Suppressor macrophage treated with lipopolysaccharide for 1 hour (primary cell): ENCODE measurements at regions not wholly inside any gene's neighbourhood (a gene's known extent, or its start where the extent isn't known, plus 50 kb on each side); places are given as distances from the start of the nearest gene placed in this dataset.

Experiments
- DNase-seq, 3 donors: peaks; one replicate each; pipeline ENCODE4 v3.0.0-alpha.2; 2020 to 2022

DNA sequence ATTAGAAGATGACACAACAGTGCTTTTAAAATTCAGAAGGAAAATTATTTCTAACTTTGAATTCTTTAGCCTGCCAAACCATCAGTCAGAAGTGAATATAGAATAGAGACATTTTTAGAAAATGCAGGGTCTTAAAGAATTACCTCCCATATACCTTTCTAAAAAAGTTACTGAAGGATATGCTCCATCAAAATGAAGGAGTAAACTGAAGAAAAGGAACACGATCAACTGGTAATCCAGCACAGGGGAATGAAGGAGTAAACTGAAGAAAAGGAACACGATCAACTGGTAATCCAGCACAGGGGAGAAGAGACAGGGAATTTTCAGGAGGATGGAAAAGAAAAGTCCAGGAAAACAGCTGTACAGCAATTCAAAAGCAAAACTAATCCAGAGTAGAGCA is 75.4 kb upstream of the LDLRAD3 start:
- no peak for DNase-seq

DNA sequence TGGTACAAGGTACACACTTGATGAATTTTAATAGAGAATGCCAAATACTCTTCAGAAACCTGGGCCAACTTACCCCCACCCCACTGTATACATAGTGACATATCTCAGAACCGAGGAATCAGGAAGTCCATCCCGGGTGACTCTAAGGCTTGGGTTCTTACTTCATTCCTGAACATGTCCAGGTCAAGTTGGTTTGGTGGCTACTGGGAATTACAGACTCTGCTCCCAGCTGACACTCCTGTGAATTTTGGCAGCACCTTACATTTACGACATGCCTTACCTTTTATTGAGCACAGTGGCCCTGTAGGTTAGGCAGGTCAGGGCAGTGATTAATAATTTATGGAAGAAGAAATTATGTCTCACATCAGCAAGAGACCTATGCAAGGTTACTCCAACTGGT is 70.1 kb upstream of the LDLRAD3 start:
- no peak for DNase-seq

DNA sequence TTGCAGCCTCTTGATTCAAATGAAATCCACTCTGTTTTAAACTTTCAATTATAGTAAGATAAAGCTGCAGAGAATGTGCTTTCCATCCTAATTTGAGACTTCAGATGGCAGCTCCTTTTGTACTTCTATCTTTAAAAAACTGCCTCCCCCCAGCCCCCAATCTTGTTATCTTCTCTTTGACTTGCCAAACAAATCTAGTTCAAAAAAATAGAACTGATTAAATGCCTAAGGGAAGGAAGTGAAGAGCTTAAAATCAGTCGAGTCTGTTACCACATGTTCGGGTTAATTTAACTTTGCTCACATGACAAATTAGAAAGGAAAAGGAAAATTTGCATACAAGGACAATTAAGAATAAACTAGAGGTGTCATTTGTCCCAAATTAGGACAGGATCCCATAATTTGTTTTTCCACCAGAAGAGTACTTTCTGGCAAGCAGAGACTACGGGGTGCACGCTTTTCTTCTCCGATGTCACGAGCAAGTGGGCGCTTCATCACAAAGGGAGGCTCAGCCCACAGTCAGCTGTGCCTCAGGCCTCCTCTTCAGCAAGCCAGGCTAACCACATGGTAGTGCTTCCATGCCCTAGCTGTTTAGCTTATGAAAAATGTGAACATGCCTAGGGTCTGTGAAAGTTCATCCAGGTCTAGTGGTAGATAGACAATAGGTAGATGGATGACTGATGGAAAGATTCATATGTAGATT is 69.0 kb upstream of the LDLRAD3 start:
- no peak for DNase-seq

DNA sequence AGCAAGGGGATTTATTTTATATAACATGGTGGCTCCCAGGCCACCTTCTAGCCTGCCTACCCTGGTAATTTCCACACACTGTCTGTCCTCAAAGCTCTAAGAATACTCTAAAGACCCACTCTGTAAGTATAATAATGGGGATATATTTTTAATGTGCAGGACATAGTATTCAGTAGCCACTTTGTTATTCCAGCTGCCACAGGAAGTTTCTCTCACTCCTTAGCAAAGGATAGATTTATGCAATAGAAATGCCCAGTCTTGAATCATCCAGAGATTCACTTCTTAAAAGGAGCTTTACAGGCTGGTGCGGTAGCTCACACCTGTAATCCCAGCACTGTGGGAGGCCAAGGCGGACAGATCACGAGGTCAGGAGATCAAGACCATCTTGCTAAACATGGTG is 68.4 kb upstream of the LDLRAD3 start:
- no peak for DNase-seq

DNA sequence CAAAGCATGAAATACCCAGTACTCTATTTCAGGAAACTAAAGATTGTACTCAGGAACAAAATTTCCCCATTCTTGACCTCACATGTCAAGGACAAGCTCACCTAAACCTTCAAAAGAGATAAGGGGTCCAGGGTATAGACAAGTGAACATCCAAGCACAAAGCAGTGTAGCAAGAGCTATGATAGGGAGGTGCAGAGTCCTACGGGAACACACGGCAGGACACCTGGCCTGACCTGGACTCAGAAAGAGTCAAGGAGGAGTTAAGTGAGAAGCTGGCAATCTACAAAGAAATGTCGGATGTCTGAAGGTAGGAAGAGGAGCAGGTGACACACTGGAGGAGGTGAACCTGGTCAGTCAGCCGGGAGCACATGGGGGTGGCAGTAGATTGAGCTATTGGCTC is 67.1 kb upstream of the LDLRAD3 start:
- DNase-seq: no peak

DNA sequence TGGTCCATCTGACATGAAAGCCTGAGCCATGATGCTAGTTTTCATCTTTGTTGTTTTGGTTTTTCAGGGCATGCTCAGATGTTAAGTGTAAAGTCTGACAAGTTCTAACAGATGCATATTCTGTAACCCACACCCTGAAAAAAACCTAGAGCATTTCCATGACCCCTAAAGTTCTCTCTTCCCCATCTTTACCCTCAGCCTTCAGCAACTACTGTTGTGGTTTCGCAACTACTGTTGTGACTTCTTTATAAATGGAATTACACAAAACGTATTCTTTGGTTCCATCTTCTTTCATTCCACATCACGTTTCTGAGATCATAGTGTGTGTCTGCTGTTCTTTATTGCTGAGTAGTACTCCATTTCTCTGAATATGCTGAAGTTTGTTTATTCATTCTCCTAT is 65.1 kb upstream of the LDLRAD3 start:
- DNase-seq: peak; percentile 25 to 51 (median 38)

DNA sequence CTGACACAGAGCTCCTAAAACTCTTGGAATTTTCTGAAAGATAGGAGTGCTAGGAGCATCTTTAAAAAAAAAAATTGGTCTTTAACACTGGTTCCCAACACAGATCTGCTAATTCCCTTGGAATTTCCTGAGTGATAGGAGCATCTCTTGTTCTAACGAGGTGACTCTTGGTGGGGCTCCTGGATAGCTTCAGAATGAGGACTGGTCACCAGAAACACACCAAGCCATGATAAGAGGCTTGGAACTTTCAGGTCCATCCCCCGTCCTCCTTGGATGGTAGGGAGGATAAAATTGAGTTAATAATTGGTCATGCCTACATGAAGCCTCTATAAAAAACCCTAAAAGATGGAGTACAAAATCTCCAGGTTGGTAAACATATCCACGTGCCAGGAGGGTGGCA is 64.5 kb upstream of the LDLRAD3 start:
- DNase-seq: no peak

DNA sequence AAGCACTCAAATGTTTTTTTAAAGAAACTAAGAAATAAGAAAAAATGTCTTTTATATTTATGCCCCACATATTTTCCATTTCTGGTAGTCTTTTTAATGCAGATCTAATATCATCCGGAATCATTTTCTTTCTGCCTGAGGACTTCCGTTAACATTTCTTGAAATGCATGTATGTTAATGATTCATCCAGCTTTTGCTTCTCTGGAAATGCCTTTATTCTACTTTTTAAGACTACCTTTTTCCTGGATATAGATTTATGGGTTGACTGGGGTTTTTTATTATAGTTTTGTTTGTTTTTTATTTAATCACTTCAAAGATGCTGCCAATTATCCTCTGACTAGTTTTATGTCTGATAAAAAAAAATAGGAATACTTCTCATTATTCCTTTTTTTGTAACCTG is 57.1 kb upstream of the LDLRAD3 start:
- DNase-seq: no peak

DNA sequence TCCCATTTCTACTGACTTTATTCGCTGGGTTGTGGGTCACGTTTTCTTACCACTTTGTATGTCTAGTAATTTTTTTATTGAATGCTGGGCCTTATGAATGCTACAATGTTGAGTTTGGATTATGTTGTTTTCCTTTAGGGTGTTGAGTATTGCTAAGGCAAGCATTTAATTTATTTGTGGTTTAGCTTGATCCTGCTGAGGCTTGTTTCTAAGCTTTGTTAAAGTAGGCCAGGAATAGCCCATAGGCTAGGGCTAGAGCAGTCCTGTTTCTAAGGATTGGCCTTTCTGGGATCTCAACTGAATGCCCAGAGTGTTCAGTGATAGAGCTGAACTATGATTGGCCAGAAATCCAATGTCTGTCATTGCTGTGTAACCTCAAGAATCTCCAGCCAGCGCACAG is 56.1 kb upstream of the LDLRAD3 start:
- no peak for DNase-seq

DNA sequence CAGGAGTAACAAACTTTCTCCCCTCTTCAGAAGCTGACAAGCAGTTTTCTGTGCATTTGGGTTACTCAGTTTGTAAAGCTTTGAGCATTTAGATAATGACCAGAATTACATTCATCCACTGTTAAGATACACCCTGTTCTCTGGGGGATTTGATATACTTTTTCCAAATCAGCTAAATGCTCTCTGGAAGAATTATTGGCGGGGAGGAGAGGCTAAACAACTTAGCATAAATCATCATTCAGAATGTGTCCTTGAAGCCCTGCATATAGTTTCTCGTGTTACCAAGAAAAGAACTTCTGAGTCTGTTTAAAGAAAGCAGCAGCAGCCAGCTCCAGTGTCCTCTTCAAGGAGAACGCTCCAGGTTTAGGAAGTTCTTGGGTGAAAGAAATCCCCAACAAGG is 54.9 kb upstream of the LDLRAD3 start:
- no peak for DNase-seq

DNA sequence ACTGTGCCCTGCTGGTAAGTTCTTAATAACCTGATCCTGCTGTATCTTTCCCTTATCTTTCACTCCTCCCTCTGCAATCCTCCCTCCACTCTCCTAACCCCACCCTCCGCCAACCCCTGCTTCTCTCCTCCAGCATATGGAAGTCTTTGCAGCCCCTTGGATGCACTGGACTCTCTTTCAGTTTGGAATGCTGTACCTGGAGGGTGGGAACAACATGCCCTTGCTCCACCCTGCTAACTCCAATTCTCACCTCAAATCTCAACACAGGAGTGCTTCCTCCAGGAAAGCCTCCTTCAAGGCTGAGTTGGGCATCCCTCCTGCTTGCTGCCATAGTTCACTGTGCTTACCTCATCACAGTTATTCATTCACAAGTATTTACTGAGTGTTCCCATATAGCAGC is 52.8 kb upstream of the LDLRAD3 start:
- DNase-seq: no peak

DNA sequence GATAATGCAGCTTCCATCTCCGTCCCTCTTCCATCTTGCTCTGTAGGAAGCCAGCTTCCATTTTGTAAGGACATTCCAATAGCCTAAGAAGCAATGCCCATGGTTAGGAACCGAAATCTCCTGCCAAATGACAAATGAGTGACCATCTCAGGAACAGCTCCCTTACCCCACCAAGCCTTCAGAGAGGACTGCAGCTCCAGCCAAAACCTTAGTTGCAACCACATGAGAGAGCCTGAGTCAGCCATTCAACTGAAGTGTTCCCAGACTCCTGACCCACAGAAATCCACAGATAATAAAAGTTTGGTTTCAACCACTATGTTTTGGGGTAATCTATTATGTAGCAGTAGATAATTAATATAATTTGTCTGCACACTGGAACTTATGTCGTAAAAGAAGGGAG is 51.7 kb upstream of the LDLRAD3 start:
- DNase-seq: no peak

DNA sequence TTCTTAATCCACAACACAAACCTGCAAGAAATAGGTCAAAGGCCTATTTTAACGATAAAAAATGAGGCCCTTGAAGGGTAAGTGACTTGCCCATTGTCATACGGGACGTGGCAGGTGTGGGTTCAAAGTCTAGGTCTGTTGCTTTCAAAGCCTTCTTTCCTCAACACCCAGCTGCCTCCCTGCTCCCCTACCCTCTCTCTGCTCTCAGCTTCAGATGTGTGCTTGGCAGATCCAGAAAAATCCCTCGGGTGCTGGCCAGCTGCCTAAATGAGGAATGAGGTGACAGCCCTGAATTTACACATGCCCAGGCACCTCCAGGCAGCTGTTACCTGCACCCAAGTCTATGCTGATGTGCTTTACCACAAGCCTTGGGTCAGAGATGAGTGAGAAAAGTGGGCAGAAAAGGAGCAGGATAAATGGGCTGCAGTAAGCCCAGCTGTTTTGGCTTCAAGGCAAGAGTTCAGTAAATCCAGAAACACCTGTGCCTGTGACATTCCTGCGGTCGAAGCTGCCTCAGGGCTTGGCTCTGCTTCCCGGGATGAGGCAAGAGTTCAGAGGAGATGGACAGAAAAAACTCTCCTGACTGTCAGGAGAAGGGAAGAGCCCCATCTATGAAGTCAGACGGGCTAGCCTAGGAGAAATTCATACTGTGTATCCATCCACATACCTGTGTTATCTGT is 49.9 kb upstream of the LDLRAD3 start:
- DNase-seq: no peak
